ENCODE measurements at regions not wholly inside any gene's neighbourhood (a gene's known extent, or its start where the extent isn't known, plus 50 kb on each side); places are given as distances from the start of the nearest gene placed in this dataset.

DNA sequence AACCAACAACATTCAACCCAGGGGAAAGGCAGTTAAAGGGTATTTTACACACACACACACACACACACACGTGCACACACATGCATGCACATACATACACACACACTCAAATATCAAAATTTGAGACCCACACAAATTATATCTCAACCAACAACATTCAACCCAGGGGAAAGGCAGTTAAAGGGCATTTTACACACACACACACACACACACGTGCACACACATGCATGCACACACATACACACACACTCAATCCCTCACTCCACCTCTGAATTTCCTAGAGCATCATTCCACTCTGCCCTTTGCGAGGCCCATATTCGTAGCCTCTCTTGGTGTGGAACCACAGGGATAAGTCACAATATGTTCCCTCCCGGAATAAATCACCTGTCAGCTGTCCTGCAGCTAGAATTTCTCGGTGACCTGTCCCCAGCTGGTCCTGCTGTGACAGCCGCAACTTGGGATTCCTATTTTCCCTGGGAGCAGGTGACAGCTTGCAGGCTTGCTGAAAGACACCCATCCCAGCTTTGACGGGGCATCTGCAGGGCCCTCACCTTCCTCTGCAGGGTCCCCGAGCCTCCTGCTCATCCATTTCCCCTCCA lies 122.7 kb downstream of the PSMG1 start:
- in situ Hi-C loops (cut with MboI; ENCODE audit: low sequenced_read_pairs): no loop called here

DNA sequence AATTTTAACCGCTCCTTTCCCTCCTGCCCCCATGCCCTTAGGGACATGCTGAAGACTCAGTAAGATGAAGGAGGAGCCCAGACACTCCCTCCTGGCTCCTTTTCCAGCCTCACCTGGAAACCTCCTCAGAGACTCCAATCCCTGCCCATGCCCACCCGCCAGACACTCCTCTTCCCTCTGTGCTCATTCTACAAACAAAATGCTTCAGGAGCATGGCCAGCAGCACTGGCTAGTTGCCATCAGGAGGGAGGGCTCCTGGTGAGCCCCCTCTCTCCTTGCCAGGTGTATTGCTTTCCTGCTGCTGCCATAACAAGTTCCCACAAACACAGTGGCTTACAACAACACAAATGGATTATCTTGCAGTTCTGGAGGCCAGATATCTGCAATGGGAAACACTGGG lies 126.1 kb downstream of the PSMG1 start:
- in situ Hi-C loops (cut with MboI; ENCODE audit: low sequenced_read_pairs): no loop called here

DNA sequence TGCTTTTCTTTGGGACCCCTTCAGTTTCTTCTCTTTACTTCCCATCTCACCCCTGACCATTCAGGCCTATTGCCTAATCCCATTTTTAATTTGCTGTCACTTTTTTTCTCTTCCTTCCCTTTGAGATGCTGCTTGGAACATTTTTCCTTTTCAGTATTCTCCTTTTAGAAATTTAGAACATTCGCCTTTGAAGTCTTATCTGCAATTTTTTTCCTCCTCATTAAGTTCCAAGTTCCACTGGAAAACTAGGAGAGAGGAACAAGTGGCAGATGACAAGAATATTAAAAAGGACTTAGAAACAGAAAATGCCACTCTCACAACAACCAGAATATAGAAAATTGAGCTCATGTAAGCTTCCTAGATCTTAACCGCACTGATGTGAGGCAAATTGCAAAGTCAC lies 126.6 kb downstream of the PSMG1 start:
- in situ Hi-C loops (cut with MboI; ENCODE audit: low sequenced_read_pairs): no loop called here

DNA sequence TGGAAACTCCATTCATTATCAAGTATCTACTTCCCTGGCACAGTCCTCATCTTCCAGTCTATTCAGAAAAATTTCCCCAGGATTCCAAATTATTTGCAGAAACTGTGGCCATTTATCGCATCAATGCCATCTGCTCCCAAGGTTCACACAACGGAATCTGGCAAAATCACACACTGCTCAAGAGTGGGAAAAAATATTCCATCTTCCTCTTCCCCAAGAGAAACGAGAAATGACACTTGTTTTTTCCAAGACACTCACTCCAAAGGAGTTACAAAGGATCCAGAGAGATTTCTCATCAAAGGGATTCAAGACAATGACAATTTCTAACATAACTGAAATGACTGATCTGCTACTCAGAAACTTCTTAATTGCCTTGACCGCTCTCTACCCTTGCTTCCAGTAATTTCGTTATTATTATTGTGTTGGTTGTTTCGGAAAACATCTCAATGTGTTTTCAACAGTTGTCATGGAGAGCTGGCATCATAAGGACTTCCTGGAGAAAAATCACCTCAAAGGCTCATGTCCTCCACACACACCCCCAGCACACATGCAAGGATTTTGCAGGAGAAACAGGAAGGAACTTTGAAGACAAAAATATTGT lies 128.0 kb downstream of the PSMG1 start:
- in situ Hi-C loops (cut with MboI; ENCODE audit: low sequenced_read_pairs): no loop called here

DNA sequence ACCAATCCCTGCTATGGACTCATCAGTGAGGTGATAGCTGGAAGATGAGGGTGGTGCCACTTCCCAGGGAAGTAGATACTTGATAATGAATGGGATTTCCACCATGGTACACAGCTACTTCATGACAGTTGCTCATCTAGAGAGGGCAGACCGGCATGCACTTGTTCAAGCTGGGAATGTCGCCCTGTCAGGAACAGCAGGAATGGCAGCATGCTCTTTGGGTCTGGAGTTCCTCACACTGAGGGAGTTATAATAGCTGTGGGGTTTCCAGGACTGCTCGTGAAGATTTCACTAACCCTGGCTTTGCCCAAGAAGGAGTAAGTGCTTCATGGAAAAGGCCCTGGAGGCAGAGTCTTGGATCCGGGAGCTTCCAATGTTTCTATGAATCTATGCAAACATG lies 129.2 kb downstream of the PSMG1 start:
- in situ Hi-C loops (cut with MboI; ENCODE audit: low sequenced_read_pairs): no loop called here

DNA sequence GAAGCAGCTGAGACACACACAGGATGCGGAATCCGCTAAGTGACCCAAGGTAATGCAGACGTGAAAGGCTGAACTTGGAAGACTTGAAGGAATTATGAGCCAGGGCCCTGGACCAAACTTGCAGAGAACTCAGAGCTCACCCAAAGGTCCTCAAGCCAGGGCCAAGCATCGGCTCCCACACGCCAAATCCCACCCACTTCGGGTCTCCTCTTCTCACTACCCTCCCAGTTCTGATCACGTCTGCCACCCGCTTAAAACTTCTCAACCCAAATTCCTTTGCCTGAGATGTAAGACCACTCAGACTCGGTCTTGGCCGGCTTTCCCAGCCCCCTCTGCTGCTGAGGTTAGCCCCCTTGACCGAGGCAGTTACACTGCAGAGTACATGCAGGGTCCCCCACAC lies 130.1 kb downstream of the PSMG1 start:
- in situ Hi-C loops (cut with MboI; ENCODE audit: low sequenced_read_pairs): no loop called here

DNA sequence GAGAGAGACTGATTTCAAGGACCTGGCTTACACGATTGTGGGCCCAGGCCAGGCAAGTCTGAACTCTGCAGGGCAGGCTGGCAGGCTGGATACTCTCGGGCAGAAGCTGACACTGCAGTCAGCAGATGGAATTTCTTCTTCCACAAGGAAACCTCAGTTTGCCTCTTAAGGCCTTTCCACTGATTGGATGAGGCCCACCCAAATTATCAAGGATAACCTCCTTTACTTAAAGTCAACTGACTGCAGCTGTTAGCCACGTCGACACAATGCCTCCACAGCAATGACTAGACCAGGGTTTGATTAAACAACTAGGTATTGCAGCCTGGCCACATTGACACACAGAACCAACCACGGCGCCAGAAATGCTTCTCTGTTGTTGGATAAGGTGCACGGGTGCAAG lies 130.5 kb downstream of the PSMG1 start:
- in situ Hi-C loops (cut with MboI; ENCODE audit: low sequenced_read_pairs): no loop called here

DNA sequence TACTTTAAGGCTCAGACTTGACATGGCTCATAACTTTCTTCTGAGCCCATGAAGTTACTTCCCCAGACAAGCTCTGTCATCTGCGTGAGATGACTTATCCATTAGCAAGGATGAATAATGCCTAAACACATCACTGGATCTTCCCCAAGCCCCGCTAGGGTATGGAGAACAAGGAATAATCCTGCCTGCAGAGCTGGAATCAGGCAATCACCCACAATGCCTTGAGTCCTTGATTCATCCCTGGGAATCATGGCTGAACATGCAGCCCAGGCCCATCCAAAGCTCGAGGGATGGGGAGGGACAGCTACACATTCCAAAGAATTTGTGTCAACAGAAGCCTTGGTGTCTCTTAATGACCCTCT lies 131.7 kb downstream of the PSMG1 start:
- in situ Hi-C loops (cut with MboI; ENCODE audit: low sequenced_read_pairs): no loop called here

DNA sequence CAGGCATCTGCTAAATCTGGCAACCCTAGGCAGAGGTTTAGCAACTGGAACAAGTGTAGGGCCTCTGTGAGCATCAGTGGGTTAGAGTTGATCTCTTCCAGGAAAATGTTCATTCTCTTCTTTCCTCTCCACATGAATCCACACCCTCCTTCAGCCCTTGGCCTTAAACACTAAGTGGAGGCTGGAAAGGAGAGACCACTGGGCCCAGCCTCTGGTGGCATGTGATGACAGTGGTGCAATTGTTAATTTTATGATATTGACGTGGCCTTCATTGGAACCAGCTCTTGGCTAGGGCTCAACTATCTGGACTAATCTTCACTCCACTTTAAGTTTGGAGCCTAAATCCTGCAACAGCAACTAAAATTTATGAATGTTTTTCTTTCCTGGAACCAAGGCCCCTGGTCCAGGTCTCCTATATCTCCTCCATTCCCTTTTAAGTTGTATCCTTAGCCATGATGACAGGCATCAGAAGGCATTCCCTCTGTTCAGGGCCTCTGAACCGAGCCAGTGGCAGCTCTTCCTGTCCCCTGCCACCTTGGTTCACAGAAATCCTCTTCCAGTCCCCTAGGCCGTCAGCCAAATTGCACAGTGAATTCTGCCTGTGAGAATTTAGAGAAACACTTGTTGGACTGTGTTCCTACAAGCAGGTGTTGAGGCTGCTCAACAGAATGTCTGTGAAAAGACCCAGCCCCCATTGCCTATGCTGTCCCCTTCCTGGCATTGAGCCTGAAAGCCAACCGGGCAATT lies 132.2 kb downstream of the PSMG1 start:
- in situ Hi-C loops (cut with MboI; ENCODE audit: low sequenced_read_pairs): no loop called here

DNA sequence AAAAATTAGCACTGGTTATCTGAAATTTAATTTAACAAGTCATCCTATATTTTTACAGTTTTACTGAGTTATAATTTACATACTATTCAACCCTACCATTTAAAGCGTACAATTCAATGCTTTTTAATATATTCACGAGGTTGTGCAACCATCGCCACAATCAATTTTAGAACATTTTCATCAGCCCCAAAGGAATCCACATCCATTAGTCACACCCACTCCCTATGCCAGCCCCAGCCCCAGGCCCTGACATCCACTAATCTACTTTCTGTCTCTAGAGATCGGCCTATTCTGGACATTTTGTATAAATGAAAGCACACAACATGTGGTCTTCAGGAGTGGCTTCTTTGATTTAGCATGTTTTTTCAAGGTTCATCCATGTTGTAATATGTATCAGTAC lies 134.7 kb downstream of the PSMG1 start:
- in situ Hi-C loops (cut with MboI; ENCODE audit: low sequenced_read_pairs): no loop called here

DNA sequence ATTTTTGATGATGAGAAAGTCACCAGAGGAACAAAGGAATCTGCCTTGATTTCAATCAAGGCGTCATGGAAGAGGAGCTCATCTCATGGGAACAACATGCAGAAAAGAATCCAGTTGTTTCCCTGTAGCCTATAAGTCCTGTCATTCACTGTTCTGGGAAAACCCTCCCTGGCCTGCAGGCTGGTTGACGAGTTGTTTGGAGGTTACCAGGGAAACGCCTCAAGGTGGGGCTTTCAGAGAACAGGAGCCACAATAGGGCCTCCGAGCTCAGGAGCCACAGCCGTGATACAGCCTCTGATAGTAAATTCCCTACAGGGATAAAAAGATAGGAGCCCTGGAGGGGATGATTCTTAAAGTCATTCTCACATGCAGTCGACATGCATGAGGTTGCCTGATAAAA lies 135.2 kb downstream of the PSMG1 start:
- in situ Hi-C loops (cut with MboI; ENCODE audit: low sequenced_read_pairs): no loop called here

DNA sequence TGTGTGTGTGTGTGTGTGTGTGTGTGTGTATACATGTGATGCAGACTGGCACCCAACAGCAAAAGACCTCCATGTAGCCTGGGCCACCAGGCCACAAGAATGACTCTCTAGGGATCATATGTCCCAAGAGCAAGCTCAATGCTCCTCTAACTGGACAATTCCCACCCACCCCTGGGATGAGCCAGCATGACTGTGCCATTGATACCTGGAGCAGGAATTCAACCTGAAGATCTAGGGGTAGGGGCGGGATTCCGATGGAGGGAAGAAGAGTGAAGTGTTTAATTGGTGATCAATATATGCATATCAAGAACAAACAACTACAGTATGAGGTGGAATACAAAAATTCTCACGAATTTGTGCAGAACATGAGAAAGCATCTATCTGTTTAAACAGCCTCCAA lies 136.2 kb downstream of the PSMG1 start:
- in situ Hi-C loops (cut with MboI; ENCODE audit: low sequenced_read_pairs): no loop called here

DNA sequence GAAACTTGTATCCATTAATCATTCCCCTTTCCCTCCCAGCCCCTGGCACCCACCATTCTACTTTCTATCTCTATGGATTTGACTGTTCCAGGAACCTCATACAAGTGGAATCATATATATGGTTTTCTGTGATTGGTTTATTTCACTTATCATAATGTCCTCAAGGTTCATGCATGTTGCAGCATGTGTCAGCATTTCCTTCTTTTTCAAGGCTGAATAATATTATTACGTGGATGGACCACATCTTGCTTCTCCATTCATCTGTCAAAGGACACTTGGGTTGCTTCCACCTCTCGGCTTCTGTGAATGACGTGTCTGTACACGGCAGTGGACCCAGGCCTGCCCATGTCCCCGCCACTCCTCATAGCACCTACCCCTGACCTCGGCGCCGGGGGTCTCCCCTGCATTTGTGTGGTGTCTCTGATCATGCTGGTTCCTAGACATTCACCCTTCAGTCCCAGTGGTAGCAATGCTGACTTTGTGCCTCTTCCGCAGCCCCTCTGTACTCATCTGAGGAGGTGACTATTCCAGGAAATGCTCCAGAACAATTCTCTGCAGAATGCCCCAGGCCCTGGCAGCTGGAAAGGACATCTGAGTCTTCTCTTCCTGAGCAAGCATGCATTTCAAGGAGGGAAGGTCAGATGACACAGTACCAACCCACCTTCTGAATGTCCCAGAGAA lies 136.9 kb downstream of the PSMG1 start:
- in situ Hi-C loops (cut with MboI; ENCODE audit: low sequenced_read_pairs): no loop called here

DNA sequence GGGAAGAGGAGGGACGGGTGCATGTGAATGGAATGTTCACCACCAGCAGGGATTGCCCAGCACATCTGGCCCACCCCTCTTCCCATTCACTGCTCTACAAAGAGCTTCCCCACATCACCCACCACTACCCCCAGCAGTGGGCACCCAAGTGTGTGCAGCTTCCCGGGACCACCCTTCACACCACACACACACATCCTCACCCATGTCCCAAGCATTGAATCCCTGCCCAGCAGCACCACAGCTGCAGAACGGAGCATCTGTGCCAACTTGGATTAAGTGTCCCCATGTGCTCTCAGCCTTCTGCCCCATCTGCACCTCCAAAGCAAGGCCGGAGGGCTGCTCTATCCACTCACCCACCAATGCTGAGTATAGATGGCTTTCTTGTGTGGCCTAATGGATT lies 141.4 kb downstream of the PSMG1 start:
- in situ Hi-C loops (cut with MboI; ENCODE audit: low sequenced_read_pairs): no loop called here

DNA sequence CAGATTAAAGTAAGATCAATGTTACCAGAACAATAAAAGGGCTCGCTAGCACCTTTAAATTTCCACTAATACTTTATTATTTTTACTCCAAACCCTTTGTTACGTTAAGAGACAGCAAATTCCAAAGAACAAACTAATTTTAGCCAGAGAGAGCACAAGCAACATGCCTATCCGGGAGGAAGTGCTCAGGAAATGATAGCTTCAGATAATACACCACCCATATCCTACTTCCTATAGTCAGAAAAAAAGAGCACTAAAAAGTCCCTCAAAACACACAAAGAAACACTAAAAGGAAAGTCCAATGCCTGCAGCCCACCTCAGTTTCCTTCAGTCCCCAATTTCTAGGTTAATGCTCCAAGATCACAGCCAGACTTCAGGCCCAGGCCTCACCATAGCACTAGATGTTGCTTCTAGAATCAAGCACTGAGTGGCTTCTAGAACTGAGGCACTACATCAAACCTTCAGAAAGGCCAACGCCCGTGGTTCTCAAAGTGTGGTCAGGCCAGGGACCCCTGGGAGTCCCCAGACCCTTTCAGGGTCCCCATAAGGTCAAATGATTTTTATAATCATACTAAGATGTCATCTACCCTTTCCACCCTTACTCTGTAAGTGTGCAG lies 142.6 kb downstream of the PSMG1 start:
- in situ Hi-C loops (cut with MboI; ENCODE audit: low sequenced_read_pairs): no loop called here

DNA sequence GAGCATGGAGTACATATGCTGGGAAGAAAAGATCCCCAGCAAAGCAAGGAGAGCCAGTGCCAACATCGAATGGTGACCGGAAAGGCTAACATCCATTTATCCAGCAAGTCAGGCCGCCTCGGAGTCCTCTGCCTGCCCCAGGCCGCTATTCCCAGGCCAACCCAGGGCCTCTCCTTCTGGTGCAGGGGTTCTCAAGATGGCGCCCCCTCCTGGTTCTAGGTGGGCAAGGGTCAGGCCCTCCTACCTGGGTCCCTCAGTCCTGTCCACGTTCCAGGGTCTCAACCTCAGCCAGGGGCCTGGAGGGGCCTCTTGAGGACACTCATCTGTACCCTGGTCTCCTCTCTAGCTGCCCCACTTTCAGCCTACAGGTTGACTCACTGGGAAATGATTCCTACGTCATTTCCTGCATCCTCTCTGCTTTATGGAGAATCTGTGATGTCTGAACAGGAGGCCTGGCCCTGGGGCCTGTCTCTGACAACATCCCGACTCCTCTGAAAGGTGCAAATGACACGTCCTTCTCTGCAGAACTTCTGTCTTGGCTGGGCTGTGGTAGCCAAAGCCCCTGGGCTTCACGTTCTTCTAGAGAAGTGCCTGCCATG lies 145.3 kb downstream of the PSMG1 start:
- in situ Hi-C loops (cut with MboI; ENCODE audit: low sequenced_read_pairs): no loop called here

DNA sequence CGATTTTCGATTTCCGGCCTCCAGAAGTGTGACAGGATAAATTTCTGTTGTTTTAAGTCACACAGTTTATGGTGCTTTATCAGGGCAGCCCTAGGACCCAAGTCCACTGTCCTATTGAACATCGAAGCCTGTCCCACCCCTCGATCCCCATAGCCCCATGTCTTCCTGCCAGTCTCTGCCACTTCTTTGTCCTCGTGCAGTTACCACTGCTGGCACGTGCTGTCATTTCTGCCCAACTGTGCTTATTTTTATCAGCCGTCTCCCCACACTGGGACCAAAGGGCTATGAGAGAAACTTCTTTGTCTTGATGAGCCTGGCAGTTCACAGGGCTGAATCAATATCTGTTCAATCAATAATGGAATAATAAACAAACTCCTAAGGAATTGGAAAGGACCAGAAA lies 146.7 kb downstream of the PSMG1 start:
- in situ Hi-C loops (cut with MboI; ENCODE audit: low sequenced_read_pairs): no loop called here

DNA sequence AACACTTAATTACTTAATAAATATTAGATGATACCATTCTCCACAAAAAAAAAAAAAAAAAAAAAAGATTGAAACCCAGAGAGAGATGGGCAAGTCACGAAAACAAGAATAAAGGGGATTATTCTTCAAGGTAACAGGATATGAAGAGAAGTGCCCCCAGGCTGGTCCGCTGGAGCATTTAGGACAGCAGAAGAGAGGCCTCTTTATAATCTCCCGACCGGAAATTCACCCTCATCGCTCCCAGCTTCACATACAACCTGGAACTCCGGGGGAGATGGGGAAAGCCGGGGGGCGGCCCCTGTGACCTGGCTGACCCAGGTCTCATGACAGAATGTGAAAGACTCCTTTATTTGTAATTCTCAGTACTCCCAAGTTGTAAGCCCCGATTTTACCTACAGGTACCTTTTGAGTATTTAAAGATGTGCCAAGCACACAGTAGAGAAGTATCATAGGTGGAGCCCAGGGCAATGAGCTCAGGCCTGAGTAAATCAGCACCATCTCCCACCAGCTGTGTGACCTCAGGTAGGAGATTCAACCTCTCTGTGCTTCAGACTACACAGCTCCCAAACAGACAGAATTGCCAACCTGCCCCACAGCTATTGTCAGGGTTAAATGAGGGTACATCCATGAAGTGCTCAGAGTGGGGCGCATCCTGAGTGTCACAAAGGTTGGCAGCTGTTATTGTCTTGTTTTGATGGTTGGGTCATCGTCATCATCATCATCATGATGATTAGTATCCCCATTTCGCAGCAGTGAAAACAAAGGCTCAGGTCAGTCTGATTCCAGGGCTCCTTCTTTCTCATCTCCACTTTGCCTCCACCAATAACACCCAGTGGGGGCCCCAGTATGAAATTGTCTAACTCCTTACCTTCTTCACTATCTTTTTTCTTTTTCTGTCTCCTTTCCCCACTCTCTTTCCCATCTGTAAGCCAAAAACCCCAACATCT lies 148.4 kb downstream of the PSMG1 start:
- in situ Hi-C loops (cut with MboI; ENCODE audit: low sequenced_read_pairs): no loop called here

DNA sequence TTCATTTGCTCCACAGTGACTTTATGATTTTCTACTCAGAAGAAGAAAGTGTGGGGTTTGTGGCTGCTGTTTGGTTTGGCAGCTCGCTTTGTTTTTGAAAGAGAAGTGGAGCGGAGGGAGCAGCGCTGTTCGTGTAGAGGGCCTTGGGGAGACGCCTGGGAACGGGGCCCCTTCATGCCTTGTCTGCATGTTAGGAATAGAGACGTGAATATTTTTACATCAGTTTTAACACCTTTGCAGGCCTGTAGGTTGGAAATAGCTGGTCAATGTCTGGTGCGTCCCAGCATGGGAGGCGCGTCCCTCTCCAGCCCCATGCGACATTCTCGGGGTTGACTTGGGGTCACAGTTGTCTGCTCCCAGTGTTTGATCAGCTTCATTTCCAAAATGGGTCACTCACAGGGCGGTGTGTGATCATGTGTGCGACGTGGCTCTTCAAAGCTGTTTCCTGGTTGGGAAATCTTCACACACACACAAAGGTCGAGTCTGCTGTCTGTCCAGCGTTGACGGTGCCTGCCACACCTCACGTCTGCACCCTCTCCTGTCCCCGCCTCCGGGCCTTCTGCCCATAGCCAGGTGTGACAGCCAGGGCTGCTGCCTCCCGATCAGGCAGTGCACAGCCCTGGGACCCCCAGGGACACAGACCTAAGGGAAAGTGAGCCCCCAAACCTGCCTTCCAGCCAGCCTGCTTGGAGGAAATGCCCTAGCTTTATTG lies 149.2 kb downstream of the PSMG1 start:
- in situ Hi-C loops (cut with MboI; ENCODE audit: low sequenced_read_pairs): no loop called here
